A673 (cell line): ENCODE measurements at regions not wholly inside any gene's neighbourhood (a gene's known extent, or its start where the extent isn't known, plus 50 kb on each side); places are given as distances from the start of the nearest gene placed in this dataset.

Experiments
- BruUV-seq: library from RNA; stranded (reverse); fragments of 400-500 nt; replicated peaks from 2 replicates; lab custom pipeline; 2021; lab: Mats Ljungman, UMichigan
- CTCF ChIA-PET: fragments of 300-600 bp; sonication (Branson Sonifier 250); formaldehyde crosslinking; loops from one replicate; lab custom pipeline; 2022; ENCODE audit warnings: antibody characterized with exemption; lab: Charles Lee
- POLR2A ChIA-PET: fragments of 300-600 bp; sonication (Branson Sonifier 250); formaldehyde crosslinking; loops from one replicate; lab custom pipeline; 2022; ENCODE audit warnings: antibody characterized with exemption; ENCODE audit not compliant: low non-redundant PET; lab: Charles Lee
- DNase-seq: peaks from one replicate; pipeline ENCODE4 v3.0.0-alpha.2; 2015; ENCODE audit warnings: low spot score
- H3K27ac ChIP-seq: fragments of 200-600 bp; sonication (generic); 2 replicates; pipeline ENCODE4 v1.5.1; 2016; ENCODE audit warnings: mixed run types, low read depth, mild to moderate bottlenecking, mixed read lengths, antibody characterized with exemption, low read length; ENCODE audit not compliant: poor library complexity, severe bottlenecking
- H3K27me3 ChIP-seq: fragments of 200-600 bp; sonication (generic); replicated peaks from 2 replicates; pipeline ENCODE4 v1.6.1; 2017; ENCODE audit warnings: mixed run types, low read depth, mild to moderate bottlenecking, mixed read lengths, antibody characterized with exemption, low read length; ENCODE audit not compliant: insufficient read depth, poor library complexity
- H3K36me3 ChIP-seq: fragments of 200-600 bp; sonication (generic); 2 replicates; pipeline ENCODE4 v1.6.1; 2016; ENCODE audit warnings: mixed run types, mild to moderate bottlenecking, mixed read lengths, antibody characterized with exemption, low read length; ENCODE audit not compliant: insufficient read depth, poor library complexity, severe bottlenecking
- H3K4me1 ChIP-seq: fragments of 200-600 bp; sonication (generic); 2 replicates; pipeline ENCODE4 v1.6.1; 2017; ENCODE audit warnings: mixed run types, mild to moderate bottlenecking, mixed read lengths, antibody characterized with exemption, low read length; ENCODE audit not compliant: insufficient read depth, poor library complexity, severe bottlenecking
- H3K4me3 ChIP-seq: fragments of 200-600 bp; sonication (generic); 2 replicates; pipeline ENCODE4 v1.5.1; 2016; ENCODE audit warnings: low read depth, mixed run types, mild to moderate bottlenecking, mixed read lengths, low read length; ENCODE audit not compliant: poor library complexity, severe bottlenecking
- H3K9me3 ChIP-seq: fragments of 200-600 bp; sonication (generic); 2 replicates; pipeline ENCODE4 v1.6.1; 2016; ENCODE audit warnings: mixed run types, low read depth, mild to moderate bottlenecking, mixed read lengths, antibody characterized with exemption, low read length; ENCODE audit not compliant: poor library complexity, severe bottlenecking
- CTCF ChIP-seq: fragments of 300-800, 200-600 bp; sonication (generic); conservative IDR thresholded peaks from 2 replicates; pipeline ENCODE4 v1.5.1; 2017; ENCODE audit warnings: low read depth, mild to moderate bottlenecking, antibody characterized with exemption, low read length, moderate library complexity, mixed read lengths
- EZH2 ChIP-seq: fragments of 200-600 bp; sonication (generic); IDR thresholded peaks from 2 replicates; pipeline ENCODE4 v1.6.1; 2017; ENCODE audit warnings: borderline replicate concordance, low read depth, mild to moderate bottlenecking, mixed read lengths, antibody characterized with exemption, low read length; ENCODE audit not compliant: poor library complexity, severe bottlenecking
- intact Hi-C: fragments of 100-400 bp; cut with micrococcal nuclease; formaldehyde crosslinking; loops from one replicate; pipeline ENCODE4 v1.10.0; 2022; ENCODE audit not compliant: unreplicated experiment

GRCh38 chrX:102018208-102018607, 86.4 kb upstream of the ZMAT1 start:
- ChIA-PET CTCF (no interaction called here), POLR2A (no interaction called here)
- intact Hi-C loops = no loop called here
- H3K27ac ChIP-seq = no peak overlapping the region
- no peaks in the 10 kb centered on the region for H3K36me3 ChIP-seq
- H3K4me1 ChIP-seq = no peaks in the 10 kb centered on the region
- no TSS peak for BruUV-seq
- H3K9me3 ChIP-seq = peaks cover 7% of the 10 kb centered on the region
- DNase-seq = no peak
- no peak for TF ChIP-seq EZH2
- TF ChIP-seq CTCF = no peak
- no peaks in the 10 kb centered on the region for H3K27me3 ChIP-seq
- no peak overlapping the region for H3K4me3 ChIP-seq

- Histone ChIP-seq H3K4me1 (no peaks in the 10 kb centered on the region), H3K9me3 (no peaks in the 10 kb centered on the region), H3K27ac (no peak overlapping the region), H3K27me3 (no peaks in the 10 kb centered on the region), H3K4me3 (no peak overlapping the region), H3K36me3 (no peaks in the 10 kb centered on the region)
- no TSS peak for BruUV-seq
- CTCF ChIA-PET = no interaction called here
- intact Hi-C loops = no loop called here
- POLR2A ChIA-PET = no interaction called here
- TF ChIP-seq EZH2 = no peak
- TF ChIP-seq CTCF = no peak
- DNase-seq = no peak
These were observed 77.1 kb upstream of the ZMAT1 start for GRCh38 chrX:102008901-102009300.

GRCh38 chrX:101999644-102000539, 68.1 kb upstream of the ZMAT1 start:
- intact Hi-C loops = no loop called here
- Histone ChIP-seq H3K27ac (no peak overlapping the region), H3K4me1 (no peaks in the 10 kb centered on the region), H3K27me3 (no peaks in the 10 kb centered on the region), H3K4me3 (no peak overlapping the region), H3K36me3 (no peaks in the 10 kb centered on the region), H3K9me3 (no peaks in the 10 kb centered on the region)
- TF ChIP-seq CTCF (no peak), EZH2 (no peak)
- BruUV-seq = no TSS peak
- POLR2A ChIA-PET = no interaction called here
- CTCF ChIA-PET = no interaction called here
- DNase-seq = peak; percentile 24
